ACC112 (cell line): ENCODE measurements at regions not wholly inside any gene's neighbourhood (a gene's known extent, or its start where the extent isn't known, plus 50 kb on each side); places are given as distances from the start of the nearest gene placed in this dataset.

Source experiments
- H2AFZ ChIP-seq: fragments of 200-600 bp; sonication (generic); one replicate; pipeline ENCODE4 v1.6.0; 2017; ENCODE audit warnings: antibody characterized with exemption, low read length; ENCODE audit not compliant: unreplicated experiment
- H3K27ac ChIP-seq: fragments of 200-600 bp; sonication (generic); 2 replicates; pipeline ENCODE4 v1.5.1; 2014; ENCODE audit warnings: low read depth, mild to moderate bottlenecking, antibody characterized with exemption, low read length, moderate library complexity
- H3K27me3 ChIP-seq: fragments of 200-600 bp; sonication (generic); 2 replicates; pipeline ENCODE4 v1.6.1; 2014; ENCODE audit warnings: mild to moderate bottlenecking, antibody characterized with exemption, low read length, moderate library complexity, mixed read lengths; ENCODE audit not compliant: insufficient read depth
- H3K36me3 ChIP-seq: fragments of 200-600 bp; sonication (generic); 2 replicates; pipeline ENCODE4 v1.6.1; 2016; ENCODE audit warnings: mild to moderate bottlenecking, antibody characterized with exemption, low read length, moderate library complexity, mixed read lengths; ENCODE audit not compliant: insufficient read depth
- H3K4me1 ChIP-seq: fragments of 200-600 bp; sonication (generic); one replicate; pipeline ENCODE4 v1.6.1; 2016; ENCODE audit warnings: low read length, mixed read lengths; ENCODE audit not compliant: insufficient read depth, unreplicated experiment, control insufficient read depth
- H3K4me3 ChIP-seq: fragments of 200-600 bp; sonication (generic); 2 replicates; pipeline ENCODE4 v1.5.1; 2014; ENCODE audit warnings: mild to moderate bottlenecking, low read depth, low read length
- H3K79me2 ChIP-seq: fragments of 200-600 bp; sonication (generic); one replicate; pipeline ENCODE4 v1.6.0; 2016; ENCODE audit warnings: low read length; ENCODE audit not compliant: control insufficient read depth, unreplicated experiment, insufficient read depth

GRCh38 chr10:59107147-59107546 is 69.3 kb upstream of the PHYHIPL start:
- Histone ChIP-seq H3K79me2 (no peaks in the 10 kb centered on the region), H3K4me1 (no peaks in the 10 kb centered on the region), H3K36me3 (no peaks in the 10 kb centered on the region), H3K27me3 (peaks cover 23% of the 10 kb centered on the region), H3K27ac (no peak overlapping the region), H3K4me3 (no peak overlapping the region), H2AFZ (no peak overlapping the region)

GRCh38 chr10:59108296-59108870 is 68.1 kb upstream of the PHYHIPL start:
- Histone ChIP-seq H3K4me1 (no peaks in the 10 kb centered on the region), H3K36me3 (no peaks in the 10 kb centered on the region), H3K4me3 (no peak overlapping the region), H3K27ac (no peak overlapping the region), H3K27me3 (peaks cover 32% of the 10 kb centered on the region), H2AFZ (no peak overlapping the region), H3K79me2 (no peaks in the 10 kb centered on the region)

GRCh38 chr10:59108886-59109288 is 67.6 kb upstream of the PHYHIPL start:
- H3K4me3 ChIP-seq: no peak overlapping the region
- no peak overlapping the region for H2AFZ ChIP-seq
- H3K27ac ChIP-seq: no peak overlapping the region
- H3K79me2 ChIP-seq: no peaks in the 10 kb centered on the region
- H3K4me1 ChIP-seq: no peaks in the 10 kb centered on the region
- H3K36me3 ChIP-seq: no peaks in the 10 kb centered on the region
- H3K27me3 ChIP-seq: peaks cover 37% of the 10 kb centered on the region

GRCh38 chr10:59109826-59110225 is 66.6 kb upstream of the PHYHIPL start:
- Histone ChIP-seq H2AFZ (no peak overlapping the region), H3K27ac (no peak overlapping the region), H3K27me3 (peaks cover 43% of the 10 kb centered on the region), H3K36me3 (no peaks in the 10 kb centered on the region), H3K4me3 (no peak overlapping the region), H3K79me2 (no peaks in the 10 kb centered on the region), H3K4me1 (no peaks in the 10 kb centered on the region)

GRCh38 chr10:59124187-59124586 is 52.3 kb upstream of the PHYHIPL start:
- no peak overlapping the region for H3K4me3 ChIP-seq

GRCh38 chr10:59125666-59126065 is 50.8 kb upstream of the PHYHIPL start:
- no peaks in the 10 kb centered on the region for H3K79me2 ChIP-seq
- peaks cover 31% of the 10 kb centered on the region for H3K27me3 ChIP-seq
- no peak overlapping the region for H2AFZ ChIP-seq
- H3K36me3 ChIP-seq: no peaks in the 10 kb centered on the region
- H3K4me1 ChIP-seq: no peaks in the 10 kb centered on the region
- no peak overlapping the region for H3K4me3 ChIP-seq
- H3K27ac ChIP-seq: no peak overlapping the region

More at GRCh38 chr10:59124187-59124586, 52.3 kb upstream of the PHYHIPL start:
- Histone ChIP-seq H3K27me3 (peaks cover 24% of the 10 kb centered on the region), H2AFZ (no peak overlapping the region), H3K79me2 (no peaks in the 10 kb centered on the region), H3K36me3 (no peaks in the 10 kb centered on the region), H3K4me1 (no peaks in the 10 kb centered on the region), H3K27ac (no peak overlapping the region)

GRCh38 chr10:59126261-59126660 is 50.2 kb upstream of the PHYHIPL start:
- Histone ChIP-seq H3K4me3 (no peak overlapping the region), H3K27ac (no peak overlapping the region), H3K79me2 (no peaks in the 10 kb centered on the region), H2AFZ (no peak overlapping the region), H3K27me3 (peaks cover 34% of the 10 kb centered on the region), H3K36me3 (no peaks in the 10 kb centered on the region), H3K4me1 (no peaks in the 10 kb centered on the region)
